ENCODE measurements at regions not wholly inside any gene's neighbourhood (a gene's known extent, or its start where the extent isn't known, plus 50 kb on each side); places are given as distances from the start of the nearest gene placed in this dataset.

- TF ChIP-seq CTCF (conservative IDR thresholded peaks at IDR 0.05; ENCODE audit: low read depth in 2 of 2), result no peak
- TF ChIP-seq STAT1 (IDR thresholded peaks at IDR 0.05; ENCODE audit: unreplicated experiment), result no peak
These were observed 108.5 kb upstream of the RNF32 start for GRCh38 chr7:156532016-156532602.

Measured in GM23338 (cell line).